ENCODE measurements at regions not wholly inside any gene's neighbourhood (a gene's known extent, or its start where the extent isn't known, plus 50 kb on each side); places are given as distances from the start of the nearest gene placed in this dataset.
A peak's percentile ranks its signal among the peaks of the same experiment; 100 is the strongest.

GRCh38 chr7:98040626-98041360 is 50.8 kb upstream of the OCM2 start:
- no peak for DNase-seq

- DNase-seq, result no peak
Observed at GRCh38 chr7:98046816-98047215, 56.8 kb upstream of the OCM2 start.

- DNase-seq, result no peak
Observed at GRCh38 chr7:98049034-98049433, 57.6 kb upstream of the LMTK2 start.

GRCh38 chr7:98051118-98051744 is 55.4 kb upstream of the LMTK2 start:
- DNase-seq, result peak; percentile 54

GRCh38 chr7:98054585-98054984 is 52.1 kb upstream of the LMTK2 start:
- DNase-seq, result no peak

- no peak for DNase-seq
Observed at GRCh38 chr7:98056580-98056979, 50.1 kb upstream of the LMTK2 start.
